ENCODE measurements at regions not wholly inside any gene's neighbourhood (a gene's known extent, or its start where the extent isn't known, plus 50 kb on each side); places are given as distances from the start of the nearest gene placed in this dataset.

DNA sequence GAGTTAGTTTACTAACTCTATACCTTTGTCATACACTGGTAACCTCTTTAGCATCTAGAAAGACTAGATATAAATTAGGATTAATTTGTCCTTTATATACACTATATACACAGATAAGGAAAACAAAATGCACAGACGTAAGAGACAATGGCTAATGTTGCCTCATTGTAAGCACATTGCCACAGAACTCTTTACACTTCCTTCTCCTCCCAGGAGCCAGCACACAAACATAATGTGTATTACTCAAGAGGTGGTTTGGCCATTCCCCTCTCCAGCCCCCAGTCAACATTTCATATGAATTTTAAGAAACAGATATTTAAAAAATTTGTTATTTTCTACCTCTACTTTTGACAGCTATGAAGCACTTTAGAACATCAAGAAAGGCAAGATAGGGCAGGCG is 131.4 kb upstream of the OR4E1 start:
- H3K36me3 ChIP-seq (ENCODE audit: control insufficient read depth, insufficient read depth, low read length): no peaks in the 10 kb centered on the region
- no peak overlapping the region for H3K4me3 ChIP-seq (ENCODE audit: low read depth in 2 of 2, low read length in 2 of 2)
- ChIA-PET POLR2A (no interaction called here), CTCF (no interaction called here)
- H3K4me1 ChIP-seq (ENCODE audit: control insufficient read depth, insufficient read depth, low read length): no peaks in the 10 kb centered on the region
- TF ChIP-seq, protein P1, sequence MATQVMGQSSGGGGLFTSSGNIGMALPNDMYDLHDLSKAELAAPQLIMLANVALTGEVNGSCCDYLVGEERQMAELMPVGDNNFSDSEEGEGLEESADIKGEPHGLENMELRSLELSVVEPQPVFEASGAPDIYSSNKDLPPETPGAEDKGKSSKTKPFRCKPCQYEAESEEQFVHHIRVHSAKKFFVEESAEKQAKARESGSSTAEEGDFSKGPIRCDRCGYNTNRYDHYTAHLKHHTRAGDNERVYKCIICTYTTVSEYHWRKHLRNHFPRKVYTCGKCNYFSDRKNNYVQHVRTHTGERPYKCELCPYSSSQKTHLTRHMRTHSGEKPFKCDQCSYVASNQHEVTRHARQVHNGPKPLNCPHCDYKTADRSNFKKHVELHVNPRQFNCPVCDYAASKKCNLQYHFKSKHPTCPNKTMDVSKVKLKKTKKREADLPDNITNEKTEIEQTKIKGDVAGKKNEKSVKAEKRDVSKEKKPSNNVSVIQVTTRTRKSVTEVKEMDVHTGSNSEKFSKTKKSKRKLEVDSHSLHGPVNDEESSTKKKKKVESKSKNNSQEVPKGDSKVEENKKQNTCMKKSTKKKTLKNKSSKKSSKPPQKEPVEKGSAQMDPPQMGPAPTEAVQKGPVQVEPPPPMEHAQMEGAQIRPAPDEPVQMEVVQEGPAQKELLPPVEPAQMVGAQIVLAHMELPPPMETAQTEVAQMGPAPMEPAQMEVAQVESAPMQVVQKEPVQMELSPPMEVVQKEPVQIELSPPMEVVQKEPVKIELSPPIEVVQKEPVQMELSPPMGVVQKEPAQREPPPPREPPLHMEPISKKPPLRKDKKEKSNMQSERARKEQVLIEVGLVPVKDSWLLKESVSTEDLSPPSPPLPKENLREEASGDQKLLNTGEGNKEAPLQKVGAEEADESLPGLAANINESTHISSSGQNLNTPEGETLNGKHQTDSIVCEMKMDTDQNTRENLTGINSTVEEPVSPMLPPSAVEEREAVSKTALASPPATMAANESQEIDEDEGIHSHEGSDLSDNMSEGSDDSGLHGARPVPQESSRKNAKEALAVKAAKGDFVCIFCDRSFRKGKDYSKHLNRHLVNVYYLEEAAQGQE (IDR thresholded peaks at IDR 0.05; ENCODE audit: insufficient read depth in 1 of 2, low read depth in 2 of 2, low read length in 1 of 2): no peak
- no peak for TF ChIP-seq POLR2AphosphoS5 (IDR thresholded peaks at IDR 0.05; ENCODE audit: low read depth, low read length)
- no peak for TF ChIP-seq TCF7L2 (IDR thresholded peaks at IDR 0.05; ENCODE audit: low read depth, low read length)
- TF ChIP-seq SIN3A (IDR thresholded peaks at IDR 0.05; ENCODE audit: borderline replicate concordance, insufficient read depth, low read depth, low read length): no peak
- TF ChIP-seq, protein P2, sequence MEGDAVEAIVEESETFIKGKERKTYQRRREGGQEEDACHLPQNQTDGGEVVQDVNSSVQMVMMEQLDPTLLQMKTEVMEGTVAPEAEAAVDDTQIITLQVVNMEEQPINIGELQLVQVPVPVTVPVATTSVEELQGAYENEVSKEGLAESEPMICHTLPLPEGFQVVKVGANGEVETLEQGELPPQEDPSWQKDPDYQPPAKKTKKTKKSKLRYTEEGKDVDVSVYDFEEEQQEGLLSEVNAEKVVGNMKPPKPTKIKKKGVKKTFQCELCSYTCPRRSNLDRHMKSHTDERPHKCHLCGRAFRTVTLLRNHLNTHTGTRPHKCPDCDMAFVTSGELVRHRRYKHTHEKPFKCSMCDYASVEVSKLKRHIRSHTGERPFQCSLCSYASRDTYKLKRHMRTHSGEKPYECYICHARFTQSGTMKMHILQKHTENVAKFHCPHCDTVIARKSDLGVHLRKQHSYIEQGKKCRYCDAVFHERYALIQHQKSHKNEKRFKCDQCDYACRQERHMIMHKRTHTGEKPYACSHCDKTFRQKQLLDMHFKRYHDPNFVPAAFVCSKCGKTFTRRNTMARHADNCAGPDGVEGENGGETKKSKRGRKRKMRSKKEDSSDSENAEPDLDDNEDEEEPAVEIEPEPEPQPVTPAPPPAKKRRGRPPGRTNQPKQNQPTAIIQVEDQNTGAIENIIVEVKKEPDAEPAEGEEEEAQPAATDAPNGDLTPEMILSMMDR (IDR thresholded peaks at IDR 0.05): no peak
- H3K27me3 ChIP-seq (ENCODE audit: control insufficient read depth, insufficient read depth, low read length): no peaks in the 10 kb centered on the region
- ATAC-seq: no peak
- intact Hi-C loops (cut with micrococcal nuclease; ENCODE audit: unreplicated experiment): no loop called here
- no peak overlapping the region for H3K27ac ChIP-seq (ENCODE audit: low read length)
- in situ Hi-C loops (cut with HindIII; ENCODE audit: low pct_unique_long_range_greater_than_20kb, low sequenced_read_pairs): no loop called here
- no TSS peak for BruUV-seq (replicated peaks)
- no peak for DNase-seq (ENCODE audit: low read depth, low spot score)
- H3K9me3 ChIP-seq (ENCODE audit: control insufficient read depth, insufficient read depth, low read depth, low read length): no peaks in the 10 kb centered on the region

DNA sequence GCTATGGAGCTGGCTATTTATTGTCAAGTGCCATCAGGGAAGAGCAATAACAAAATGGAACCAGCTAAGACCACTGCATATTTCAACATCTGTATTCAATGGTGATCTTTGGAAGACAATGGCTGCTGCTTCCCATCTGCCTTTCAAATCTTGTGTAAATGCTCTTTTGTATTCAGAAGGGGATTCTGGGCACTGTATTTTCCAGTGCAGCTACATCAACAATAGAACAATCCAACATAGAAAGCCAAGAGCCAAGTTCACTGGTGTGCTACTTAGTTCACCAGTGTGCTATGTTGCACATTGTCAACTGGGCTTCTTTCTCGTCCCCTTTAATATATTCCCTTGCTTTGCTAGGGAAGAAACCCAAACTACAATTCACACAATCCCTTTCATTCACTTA is 128.8 kb upstream of the OR4E1 start:
- TF ChIP-seq SIN3A (IDR thresholded peaks at IDR 0.05; ENCODE audit: borderline replicate concordance, insufficient read depth, low read depth, low read length) (no peak), TCF7L2 (IDR thresholded peaks at IDR 0.05; ENCODE audit: low read depth, low read length) (no peak), POLR2AphosphoS5 (IDR thresholded peaks at IDR 0.05; ENCODE audit: low read depth, low read length) (no peak)
- TF ChIP-seq, protein P1 (IDR thresholded peaks at IDR 0.05; ENCODE audit: insufficient read depth in 1 of 2, low read depth in 2 of 2, low read length in 1 of 2): no peak
- TF ChIP-seq, protein P2 (IDR thresholded peaks at IDR 0.05): no peak
- POLR2A ChIA-PET: no interaction called here
- no peaks in the 10 kb centered on the region for H3K9me3 ChIP-seq (ENCODE audit: control insufficient read depth, insufficient read depth, low read depth, low read length)
- H3K4me1 ChIP-seq (ENCODE audit: control insufficient read depth, insufficient read depth, low read length): no peaks in the 10 kb centered on the region
- ATAC-seq (no peak), DNase-seq (ENCODE audit: low read depth, low spot score) (no peak)
- BruUV-seq (replicated peaks): no TSS peak
- in situ Hi-C loops (cut with HindIII; ENCODE audit: low pct_unique_long_range_greater_than_20kb, low sequenced_read_pairs) (no loop called here), intact Hi-C loops (cut with micrococcal nuclease; ENCODE audit: unreplicated experiment) (no loop called here)
- CTCF ChIA-PET: no interaction called here
- H3K27me3 ChIP-seq (ENCODE audit: control insufficient read depth, insufficient read depth, low read length): no peaks in the 10 kb centered on the region
- no peaks in the 10 kb centered on the region for H3K36me3 ChIP-seq (ENCODE audit: control insufficient read depth, insufficient read depth, low read length)
- H3K4me3 ChIP-seq (ENCODE audit: low read depth in 2 of 2, low read length in 2 of 2): no peak overlapping the region
- no peak overlapping the region for H3K27ac ChIP-seq (ENCODE audit: low read length)
